Smooth muscle cell (in vitro differentiated cells): ENCODE measurements at regions not wholly inside any gene's neighbourhood (a gene's known extent, or its start where the extent isn't known, plus 50 kb on each side); places are given as distances from the start of the nearest gene placed in this dataset.

Experiments used
- DNase-seq: peaks from one replicate; lab custom pipeline; 2025; ENCODE audit not compliant: unreplicated experiment; lab: John Stamatoyannopoulos, UW
- H2AFZ ChIP-seq: fragments of 200-600 bp; sonication (generic); 2 replicates; pipeline ENCODE4 v1.6.0; 2016; ENCODE audit warnings: antibody characterized with exemption, low read depth, mild to moderate bottlenecking
- H3F3A ChIP-seq: fragments of 200-600 bp; sonication (generic); 2 replicates; pipeline ENCODE4 v1.6.0; 2017; ENCODE audit warnings: antibody characterized with exemption, low read depth
- H3K27ac ChIP-seq: fragments of 200-600 bp; sonication (generic); 2 replicates; pipeline ENCODE4 v1.5.1; 2016; ENCODE audit warnings: low read depth, mild to moderate bottlenecking
- H3K27me3 ChIP-seq: fragments of 200-600 bp; sonication (generic); 2 replicates; pipeline ENCODE4 v1.6.1; 2016; ENCODE audit warnings: low read depth, mild to moderate bottlenecking
- H3K36me3 ChIP-seq: fragments of 200-600 bp; sonication (generic); 2 replicates; pipeline ENCODE4 v1.5.1; 2016; ENCODE audit warnings: low read depth
- H3K4me1 ChIP-seq: fragments of 200-600 bp; sonication (generic); 2 replicates; pipeline ENCODE4 v1.5.1; 2016; ENCODE audit warnings: low read depth
- H3K4me2 ChIP-seq: fragments of 200-600 bp; sonication (generic); 2 replicates; pipeline ENCODE4 v1.6.0; 2016; ENCODE audit warnings: mild to moderate bottlenecking
- H3K4me3 ChIP-seq: fragments of 200-600 bp; sonication (generic); 2 replicates; pipeline ENCODE4 v1.5.1; 2016; ENCODE audit warnings: mild to moderate bottlenecking
- H3K79me2 ChIP-seq: fragments of 200-600 bp; sonication (generic); 2 replicates; pipeline ENCODE4 v1.6.0; 2016; ENCODE audit warnings: low read depth, mild to moderate bottlenecking
- H3K9ac ChIP-seq: fragments of 200-600 bp; sonication (generic); 2 replicates; pipeline ENCODE4 v1.6.0; 2016; ENCODE audit warnings: low read depth
- H3K9me3 ChIP-seq: fragments of 200-600 bp; sonication (generic); replicated peaks from 2 replicates; pipeline ENCODE4 v1.5.1; 2016; ENCODE audit warnings: low read depth
- H4K20me1 ChIP-seq: fragments of 200-600 bp; sonication (generic); 2 replicates; pipeline ENCODE4 v1.6.0; 2016; ENCODE audit warnings: low read depth
- CTCF ChIP-seq: fragments of 200-600 bp; sonication (generic); IDR thresholded peaks from 2 replicates; pipeline ENCODE4 v1.5.1; 2017; ENCODE audit warnings: borderline replicate concordance, mild to moderate bottlenecking, antibody characterized with exemption; ENCODE audit not compliant: insufficient read depth, poor library complexity, severe bottlenecking
- WGBS: methylation state at CpG from one replicate; pipeline ENCODE4 v1.1.7; 2016; ENCODE audit warnings: low lambda C conversion rate; 5-methylcytosine and 5-hydroxymethylcytosine counted together

- DNase-seq, result no peak
- TF ChIP-seq CTCF, result no peak
- H3F3A ChIP-seq, result no peaks in the 10 kb centered on the region
Observed at GRCh38 chr4:137454767-137455166, 77.5 kb downstream of the PCDH18 start.

GRCh38 chr4:137452799-137453198, 79.5 kb downstream of the PCDH18 start:
- no peaks in the 10 kb centered on the region for H4K20me1 ChIP-seq
- no peaks in the 10 kb centered on the region for H3K36me3 ChIP-seq
- H2AFZ ChIP-seq, result no peak overlapping the region
- no peaks in the 10 kb centered on the region for H3K9me3 ChIP-seq
- WGBS, result 92% methylated on average over 1 of the region's 1 CpG
- H3F3A ChIP-seq, result no peaks in the 10 kb centered on the region
- TF ChIP-seq CTCF, result no peak
- no peaks in the 10 kb centered on the region for H3K27me3 ChIP-seq
- H3K79me2 ChIP-seq, result no peaks in the 10 kb centered on the region
- no peak overlapping the region for H3K4me2 ChIP-seq
- H3K27ac ChIP-seq, result no peak overlapping the region
- no peak overlapping the region for H3K4me3 ChIP-seq
- no peaks in the 10 kb centered on the region for H3K4me1 ChIP-seq
- H3K9ac ChIP-seq, result no peak overlapping the region
- no peak for DNase-seq

More at GRCh38 chr4:137454767-137455166, 77.5 kb downstream of the PCDH18 start:
- Histone ChIP-seq H3K4me1 (no peaks in the 10 kb centered on the region), H3K36me3 (no peaks in the 10 kb centered on the region), H3K4me3 (no peak overlapping the region), H3K79me2 (no peaks in the 10 kb centered on the region), H3K9me3 (no peaks in the 10 kb centered on the region), H3K27ac (no peak overlapping the region), H4K20me1 (no peaks in the 10 kb centered on the region), H3K9ac (no peak overlapping the region), H2AFZ (no peak overlapping the region), H3K27me3 (no peaks in the 10 kb centered on the region), H3K4me2 (no peak overlapping the region)

- H2AFZ ChIP-seq, result no peak overlapping the region
- 53% methylated on average over 3 of the region's 3 CpGs for WGBS
- H3K4me2 ChIP-seq, result no peak overlapping the region
Observed at GRCh38 chr4:137451172-137451825, 81.0 kb downstream of the PCDH18 start.

More at GRCh38 chr4:137451172-137451825, 81.0 kb downstream of the PCDH18 start:
- Histone ChIP-seq H4K20me1 (no peaks in the 10 kb centered on the region), H3K4me3 (no peak overlapping the region), H3K27ac (no peak overlapping the region), H3K79me2 (no peaks in the 10 kb centered on the region), H3F3A (no peaks in the 10 kb centered on the region), H3K27me3 (no peaks in the 10 kb centered on the region), H3K36me3 (no peaks in the 10 kb centered on the region), H3K9me3 (no peaks in the 10 kb centered on the region), H3K9ac (no peak overlapping the region), H3K4me1 (no peaks in the 10 kb centered on the region)
- TF ChIP-seq CTCF, result no peak
- no peak for DNase-seq
